A549 (cell line): ENCODE measurements at regions not wholly inside any gene's neighbourhood (a gene's known extent, or its start where the extent isn't known, plus 50 kb on each side); places are given as distances from the start of the nearest gene placed in this dataset.

Source experiments
- CTCF ChIP-seq: fragments of >200 bp; sonication (Bioruptor Twin); formaldehyde crosslinking; IDR thresholded peaks from 3 replicates; pipeline ENCODE4 v1.5.1; 2016
- EP300 ChIP-seq, 2 experiments: fragments of >200 bp; sonication (Bioruptor Twin); formaldehyde crosslinking; IDR thresholded peaks; 2 replicates in 1 of 2; 3 replicates in 1 of 2; pipeline ENCODE4 v1.6.1; 2016 to 2017
- ESRRA ChIP-seq: fragments of 150-350 bp; IDR thresholded peaks from 2 replicates; pipeline ENCODE4 v1.6.1; 2014; ENCODE audit warnings: mild to moderate bottlenecking, low read length, borderline replicate concordance
- FOSL2 ChIP-seq, 2 experiments: fragments of 450-650 bp in 1 of 2; fragments of >200 bp in 1 of 2; sonication (Bioruptor Twin) in 1 of 2; formaldehyde crosslinking; IDR thresholded peaks; 2 replicates each; pipeline versions ENCODE4 v1.5.0 to v1.6.1; 2016 to 2020; ENCODE audit warnings: mild to moderate bottlenecking in 1 of 2, moderate library complexity in 1 of 2
- JUNB ChIP-seq: fragments of >200 bp; sonication (Bioruptor Twin); formaldehyde crosslinking; IDR thresholded peaks from 2 replicates; pipeline ENCODE4 v1.6.1; 2016
- NFE2L2 ChIP-seq: fragments of 150-350 bp; conservative IDR thresholded peaks from 2 replicates; pipeline ENCODE4 v1.6.1; 2014; ENCODE audit warnings: low read length
- NR3C1 ChIP-seq: fragments of >200 bp; sonication (Bioruptor Twin); formaldehyde crosslinking; IDR thresholded peaks from 3 replicates; pipeline ENCODE4 v1.6.1; 2017
- PBX3 ChIP-seq: IDR thresholded peaks from 2 replicates; pipeline ENCODE4 v1.6.1; 2012
- POLR2A ChIP-seq: IDR thresholded peaks from 2 replicates; pipeline ENCODE4 v1.6.1; 2012; ENCODE audit warnings: mild to moderate bottlenecking, low read length
- RAD21 ChIP-seq, 2 experiments: fragments of >200 bp in 1 of 2; sonication (Bioruptor Twin) in 1 of 2; formaldehyde crosslinking in 1 of 2; IDR thresholded peaks in 1 of 2; conservative IDR thresholded peaks in 1 of 2; 2 replicates in 1 of 2; 3 replicates in 1 of 2; pipeline ENCODE4 v1.6.1; 2012 to 2018; ENCODE audit warnings: inconsistent platforms in 1 of 2
- SMC3 ChIP-seq: fragments of >200 bp; sonication (Bioruptor Twin); formaldehyde crosslinking; IDR thresholded peaks from 3 replicates; pipeline ENCODE4 v1.6.1; 2018; ENCODE audit warnings: inconsistent platforms
- SREBF2 ChIP-seq: fragments of 450-650 bp; IDR thresholded peaks from 2 replicates; pipeline ENCODE4 v1.6.1; 2014; ENCODE audit warnings: mild to moderate bottlenecking, moderate library complexity
- USF2 ChIP-seq: fragments of 450-650 bp; IDR thresholded peaks from 2 replicates; pipeline ENCODE4 v1.6.1; 2014; ENCODE audit warnings: antibody characterized with exemption
- ZFP36 ChIP-seq: fragments of 450-650 bp; IDR thresholded peaks from 2 replicates; pipeline ENCODE4 v1.6.1; 2014; ENCODE audit warnings: borderline replicate concordance; ENCODE audit not compliant: partially characterized antibody

- TF ChIP-seq POLR2A (no peak), CTCF (no peak), EP300 (IDR thresholded peaks at IDR 0.05) (no peak), JUNB (no peak), RAD21 (conservative IDR thresholded peaks at IDR 0.05 in 1 of 2, IDR thresholded peaks at IDR 0.05 in 1 of 2) (no peak), SMC3 (no peak), ZFP36 (no peak), NFE2L2 (no peak), PBX3 (no peak), USF2 (no peak), FOSL2 (IDR thresholded peaks at IDR 0.05) (no peak), FOSL2 (CRISPR knock-in tag; IDR thresholded peaks at IDR 0.05) (no peak), SREBF2 (no peak), ESRRA (no peak), NR3C1 (no peak)
Measured at GRCh38 chr2:57402755-57403154, 643.9 kb upstream of the VRK2 start.
